ENCODE measurements at regions not wholly inside any gene's neighbourhood (a gene's known extent, or its start where the extent isn't known, plus 50 kb on each side); places are given as distances from the start of the nearest gene placed in this dataset.
"Not testable (repeated sequence)": the region's sequence is repeated elsewhere in the genome, so short reads cannot be mapped to it uniquely, and the experiment has no call there.

DNA sequence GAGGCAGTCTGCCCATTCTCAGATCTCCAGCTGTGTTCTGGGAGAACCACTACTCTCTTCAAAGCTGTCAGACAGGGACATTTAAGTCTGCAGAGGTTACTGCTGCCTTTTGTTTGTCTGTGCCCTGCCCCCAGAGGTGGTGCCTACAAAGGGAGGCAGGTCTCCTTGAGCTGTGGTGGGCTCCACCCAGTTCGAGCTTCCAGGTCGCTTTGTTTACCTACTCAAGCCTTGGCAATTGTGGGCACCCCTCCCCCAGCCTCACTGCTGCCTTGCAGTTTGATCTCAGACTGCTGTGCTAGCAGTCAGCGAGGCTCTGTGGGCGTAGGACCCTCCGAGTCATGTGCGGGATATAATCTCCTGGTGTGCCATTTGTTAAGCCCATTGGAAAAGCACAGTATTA, 640.9 kb upstream of the SYNCRIP start:
- H3K9me3 ChIP-seq (ENCODE audit: control insufficient read depth, insufficient read depth, low read length); H3K36me3 ChIP-seq (ENCODE audit: insufficient read depth, low read length); H3K9ac ChIP-seq (ENCODE audit: low read depth, low read length); H3K4me1 ChIP-seq (ENCODE audit: insufficient read depth, low read length): not testable (repeated sequence)

DNA sequence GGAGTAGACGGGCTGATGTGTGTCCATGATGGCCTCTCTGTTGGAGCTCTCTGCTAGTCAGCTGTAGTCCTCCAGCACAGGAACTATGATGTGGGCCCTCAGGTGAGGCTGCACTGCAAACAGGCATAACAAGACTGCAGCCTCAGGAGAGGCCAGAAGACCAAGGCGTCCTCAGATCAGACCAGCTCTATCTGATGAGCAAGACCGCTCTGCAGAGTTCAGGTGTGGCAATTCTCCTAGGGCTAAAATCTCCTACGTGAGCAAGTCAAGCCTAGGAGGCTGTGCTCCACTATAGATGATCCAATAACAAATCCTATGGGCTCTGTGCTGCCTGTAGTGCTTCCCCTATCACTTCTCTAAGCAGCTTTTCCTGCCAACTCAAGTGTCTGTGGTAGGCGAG, 633.4 kb upstream of the SYNCRIP start:
- H3K36me3 ChIP-seq (ENCODE audit: insufficient read depth, low read length): no peaks in the 10 kb centered on the region
- H3K9ac ChIP-seq (ENCODE audit: low read depth, low read length): no peak overlapping the region
- no peaks in the 10 kb centered on the region for H3K4me1 ChIP-seq (ENCODE audit: insufficient read depth, low read length)
- no peaks in the 10 kb centered on the region for H3K9me3 ChIP-seq (ENCODE audit: control insufficient read depth, insufficient read depth, low read length)

DNA sequence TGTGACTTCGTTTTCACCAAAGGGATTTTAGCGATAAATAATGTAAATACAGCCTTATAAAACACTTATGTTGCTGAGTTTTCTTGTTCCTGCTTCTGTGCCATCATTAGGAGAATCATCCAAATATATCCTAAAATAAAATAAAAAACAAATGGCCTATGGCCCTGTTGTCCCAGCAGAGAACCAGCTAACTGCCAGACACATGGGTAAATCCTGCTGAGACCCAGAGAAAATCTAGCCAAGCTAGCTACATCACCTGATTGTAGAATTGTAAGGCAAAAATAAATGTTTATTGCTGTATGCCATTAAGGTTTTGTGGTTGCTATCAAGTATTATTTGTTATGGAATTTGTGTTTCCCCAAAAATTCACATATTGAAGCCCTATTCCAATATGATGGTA, 631.2 kb upstream of the SYNCRIP start:
- no peaks in the 10 kb centered on the region for H3K9me3 ChIP-seq (ENCODE audit: control insufficient read depth, insufficient read depth, low read length)
- H3K4me1 ChIP-seq (ENCODE audit: insufficient read depth, low read length): no peaks in the 10 kb centered on the region
- no peaks in the 10 kb centered on the region for H3K36me3 ChIP-seq (ENCODE audit: insufficient read depth, low read length)
- no peak overlapping the region for H3K9ac ChIP-seq (ENCODE audit: low read depth, low read length)

DNA sequence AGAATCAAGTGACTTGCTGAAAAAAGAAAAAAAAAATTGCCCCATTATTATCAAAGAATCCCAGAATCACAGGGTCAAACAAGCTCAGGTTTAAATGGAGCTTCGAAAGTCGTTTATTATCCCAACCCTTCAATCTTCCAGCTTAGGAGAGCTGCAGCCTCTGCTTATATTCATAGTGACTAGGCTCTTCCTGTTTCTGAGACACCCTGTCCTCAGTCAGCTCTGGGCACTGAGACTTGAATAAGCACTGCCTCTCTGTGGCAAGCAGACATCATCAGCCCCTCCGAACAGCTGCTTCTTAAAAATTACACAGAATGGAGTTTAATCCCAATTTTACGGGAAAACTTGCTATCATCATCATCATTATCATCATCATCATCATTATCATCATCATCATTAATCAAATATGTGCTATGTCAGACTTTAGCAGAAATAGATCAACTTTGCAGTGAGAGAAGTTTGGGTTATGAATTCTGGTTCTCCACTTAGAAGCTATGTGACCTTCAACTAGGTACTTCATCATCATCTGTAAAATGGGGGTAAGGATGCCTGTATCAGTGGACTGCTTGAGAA, 614.0 kb upstream of the SYNCRIP start:
- H3K9ac ChIP-seq (ENCODE audit: low read depth, low read length): no peak overlapping the region
- H3K4me1 ChIP-seq (ENCODE audit: insufficient read depth, low read length): no peaks in the 10 kb centered on the region
- H3K36me3 ChIP-seq (ENCODE audit: insufficient read depth, low read length): no peaks in the 10 kb centered on the region
- no peaks in the 10 kb centered on the region for H3K9me3 ChIP-seq (ENCODE audit: control insufficient read depth, insufficient read depth, low read length)

DNA sequence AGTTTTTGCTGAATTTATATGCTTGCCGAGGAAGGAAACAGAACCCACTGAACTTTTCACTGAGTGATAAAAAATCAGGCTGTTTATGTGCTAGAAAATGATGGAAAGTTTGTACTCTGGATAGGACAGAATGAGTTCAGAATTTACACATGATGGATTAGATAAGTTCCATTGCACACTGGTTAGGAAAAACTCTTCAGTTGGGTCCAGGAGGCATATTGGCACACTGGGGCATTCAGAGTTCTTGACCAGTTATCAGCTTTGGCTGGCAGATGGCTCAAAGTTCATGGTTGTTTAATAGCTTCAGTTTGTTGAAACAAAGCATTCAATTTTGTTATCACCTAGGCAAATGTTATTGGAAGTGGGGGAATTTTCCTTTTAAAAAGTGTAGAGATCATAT, 613.3 kb upstream of the SYNCRIP start:
- Histone ChIP-seq H3K4me1 (ENCODE audit: insufficient read depth, low read length) (no peaks in the 10 kb centered on the region), H3K36me3 (ENCODE audit: insufficient read depth, low read length) (no peaks in the 10 kb centered on the region), H3K9ac (ENCODE audit: low read depth, low read length) (no peak overlapping the region), H3K9me3 (ENCODE audit: control insufficient read depth, insufficient read depth, low read length) (no peaks in the 10 kb centered on the region)

DNA sequence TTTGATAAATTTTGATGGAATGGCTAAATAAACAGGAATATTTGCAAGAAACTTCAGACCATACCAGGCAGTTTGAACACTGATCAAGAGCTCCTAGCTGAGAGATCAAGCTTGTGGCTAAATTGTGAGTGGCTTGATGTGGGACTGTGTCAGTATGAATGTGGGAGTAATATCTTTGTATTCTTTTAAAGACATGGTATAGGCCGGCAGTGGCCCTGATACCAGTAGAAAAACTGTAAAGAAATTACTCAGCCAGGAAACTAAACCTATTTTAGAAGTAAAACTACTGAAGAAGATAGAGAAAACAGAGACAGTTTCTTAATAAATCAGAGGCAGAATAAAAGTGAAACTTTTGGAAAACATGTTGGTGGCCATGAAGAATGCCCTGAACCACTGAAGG, 608.4 kb upstream of the SYNCRIP start:
- Histone ChIP-seq H3K9me3 (ENCODE audit: control insufficient read depth, insufficient read depth, low read length) (no peaks in the 10 kb centered on the region), H3K4me1 (ENCODE audit: insufficient read depth, low read length) (no peaks in the 10 kb centered on the region), H3K9ac (ENCODE audit: low read depth, low read length) (no peak overlapping the region), H3K36me3 (ENCODE audit: insufficient read depth, low read length) (no peaks in the 10 kb centered on the region)

DNA sequence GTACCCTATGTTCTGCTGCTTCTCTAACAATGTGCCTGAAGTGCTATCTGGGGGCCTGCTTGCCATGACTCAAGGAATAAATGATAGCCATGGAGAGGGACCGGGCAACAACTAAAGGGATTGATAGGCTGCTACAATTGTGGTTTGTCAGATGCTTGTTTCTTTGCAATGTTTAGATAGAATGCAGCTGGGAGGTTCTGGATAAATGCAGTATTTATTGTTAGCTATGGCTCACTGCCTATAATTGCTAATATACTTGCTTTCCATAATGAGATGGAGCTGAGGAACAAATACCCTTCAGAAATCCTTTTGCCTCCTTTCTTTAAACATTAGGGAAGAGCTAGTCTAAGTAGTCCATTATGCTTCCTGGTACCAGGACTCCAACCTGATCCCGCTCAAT, 575.2 kb upstream of the SYNCRIP start:
- Histone ChIP-seq H3K4me1 (ENCODE audit: insufficient read depth, low read length) (no peaks in the 10 kb centered on the region), H3K9me3 (ENCODE audit: control insufficient read depth, insufficient read depth, low read length) (no peaks in the 10 kb centered on the region), H3K9ac (ENCODE audit: low read depth, low read length) (no peak overlapping the region), H3K36me3 (ENCODE audit: insufficient read depth, low read length) (no peaks in the 10 kb centered on the region)

DNA sequence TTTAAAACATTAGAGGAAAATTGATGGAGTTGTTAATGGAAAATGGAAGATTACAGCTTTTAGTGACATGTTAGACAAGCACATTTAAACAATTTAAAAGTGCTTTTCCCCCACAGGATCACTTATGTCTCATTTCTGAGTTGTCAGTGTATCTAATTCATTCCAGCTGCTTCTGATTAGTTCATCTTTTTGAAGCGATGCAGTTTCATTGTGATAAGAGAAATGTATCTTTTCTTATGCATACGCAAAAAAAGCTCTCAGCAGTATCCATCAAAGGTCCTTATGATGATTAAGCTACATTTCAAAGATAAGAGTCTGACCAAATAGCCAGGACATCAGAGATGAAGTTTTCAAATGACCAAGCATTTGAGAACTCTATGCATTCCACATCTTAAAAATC, 572.6 kb upstream of the SYNCRIP start:
- H3K36me3 ChIP-seq (ENCODE audit: insufficient read depth, low read length): no peaks in the 10 kb centered on the region
- H3K9me3 ChIP-seq (ENCODE audit: control insufficient read depth, insufficient read depth, low read length): no peaks in the 10 kb centered on the region
- H3K4me1 ChIP-seq (ENCODE audit: insufficient read depth, low read length): no peaks in the 10 kb centered on the region
- H3K9ac ChIP-seq (ENCODE audit: low read depth, low read length): no peak overlapping the region

DNA sequence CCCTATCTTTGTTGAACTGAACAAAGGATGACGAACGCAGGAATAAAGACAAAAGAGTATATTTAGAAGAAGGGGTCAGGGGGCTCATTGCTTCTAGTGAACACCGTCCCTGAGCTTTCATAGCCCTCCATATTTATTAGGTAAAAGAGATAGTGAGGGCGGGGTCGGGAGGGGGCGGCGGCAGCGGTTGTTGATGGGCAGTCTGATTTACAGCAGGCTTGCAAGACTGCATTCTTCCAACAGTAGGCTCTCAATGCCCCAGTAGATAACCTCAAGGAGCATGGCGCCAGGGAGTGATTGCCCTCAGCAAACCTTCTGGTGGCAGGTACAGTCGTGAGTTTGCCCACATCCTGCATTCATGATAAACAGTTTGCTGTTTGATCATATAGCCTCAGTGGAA, 563.3 kb upstream of the SYNCRIP start:
- Histone ChIP-seq H3K9me3 (ENCODE audit: control insufficient read depth, insufficient read depth, low read length) (peaks cover 3% of the 10 kb centered on the region; the same call in 1 of the 2 replicates), H3K36me3 (ENCODE audit: insufficient read depth, low read length) (no peaks in the 10 kb centered on the region), H3K4me1 (ENCODE audit: insufficient read depth, low read length) (no peaks in the 10 kb centered on the region; the same call in 1 of the 2 replicates), H3K9ac (ENCODE audit: low read depth, low read length) (no peak overlapping the region)

DNA sequence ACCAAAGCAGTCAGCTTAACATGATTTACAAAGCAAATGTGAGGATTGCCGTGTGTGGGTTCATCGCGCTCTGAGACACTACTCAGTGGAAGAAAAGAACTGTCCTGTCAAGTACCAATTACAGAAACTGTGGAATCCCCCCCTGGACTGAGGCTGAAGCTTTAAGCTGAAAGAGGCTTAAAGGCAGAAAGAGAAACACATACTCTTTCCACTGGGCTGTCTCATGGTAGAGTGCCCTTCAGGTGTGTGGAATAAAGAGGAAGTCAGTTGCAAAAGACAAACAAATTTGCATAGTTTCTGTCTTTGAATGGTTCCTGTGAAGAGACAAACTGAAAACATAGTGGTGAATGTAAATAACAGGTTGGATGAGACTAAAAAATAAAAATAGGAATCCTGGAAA, 560.4 kb upstream of the SYNCRIP start:
- Histone ChIP-seq H3K9me3 (ENCODE audit: control insufficient read depth, insufficient read depth, low read length) (peaks cover 3% of the 10 kb centered on the region; the same call in 1 of the 2 replicates), H3K36me3 (ENCODE audit: insufficient read depth, low read length) (no peaks in the 10 kb centered on the region), H3K9ac (ENCODE audit: low read depth, low read length) (no peak overlapping the region), H3K4me1 (ENCODE audit: insufficient read depth, low read length) (no peaks in the 10 kb centered on the region; the same call in 1 of the 2 replicates)

DNA sequence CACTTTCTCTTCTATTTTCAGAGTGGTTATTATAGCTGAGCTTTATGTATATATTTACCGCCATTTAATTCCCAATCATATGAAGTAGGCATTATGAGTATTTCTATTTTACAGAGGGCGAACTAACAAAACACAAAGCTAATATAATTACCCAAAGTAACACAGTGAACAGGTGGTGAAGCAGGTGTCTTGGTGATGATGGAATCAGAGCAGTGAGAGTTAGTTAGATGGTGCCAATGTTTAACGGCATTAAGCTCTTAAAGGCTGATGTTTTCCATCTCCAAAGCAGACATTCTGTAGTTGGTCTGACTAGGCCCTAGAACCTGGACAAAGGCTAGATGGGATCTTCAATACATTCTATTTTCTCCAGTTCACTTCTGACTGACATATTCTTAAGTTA, 551.1 kb upstream of the SYNCRIP start:
- no peak overlapping the region for H3K9ac ChIP-seq (ENCODE audit: low read depth, low read length)
- no peaks in the 10 kb centered on the region for H3K9me3 ChIP-seq (ENCODE audit: control insufficient read depth, insufficient read depth, low read length)
- H3K36me3 ChIP-seq (ENCODE audit: insufficient read depth, low read length): no peaks in the 10 kb centered on the region
- H3K4me1 ChIP-seq (ENCODE audit: insufficient read depth, low read length): peaks cover 6% of the 10 kb centered on the region; the same call in 1 of the 2 replicates

DNA sequence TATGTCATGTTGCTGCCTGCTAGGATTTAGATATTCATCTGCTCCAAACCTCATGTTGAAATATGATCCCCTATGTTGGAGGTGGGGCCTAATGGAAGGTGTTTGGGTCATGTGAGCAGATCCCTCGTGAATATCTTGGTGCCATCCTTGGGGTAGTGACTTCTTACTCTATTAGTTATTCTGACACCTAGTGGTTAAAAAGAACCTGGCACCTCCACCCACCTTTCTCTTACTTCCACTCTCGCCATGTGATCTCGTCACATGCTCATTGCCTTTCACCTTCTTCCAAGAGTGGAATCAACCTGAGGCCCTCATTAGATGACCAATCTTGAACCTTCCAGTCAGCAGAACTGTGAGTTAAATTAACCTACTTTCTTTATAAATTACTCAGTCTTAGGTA, 549.4 kb upstream of the SYNCRIP start:
- Histone ChIP-seq H3K9ac (ENCODE audit: low read depth, low read length) (no peak overlapping the region), H3K4me1 (ENCODE audit: insufficient read depth, low read length) (peaks cover 6% of the 10 kb centered on the region; the same call in 1 of the 2 replicates), H3K36me3 (ENCODE audit: insufficient read depth, low read length) (no peaks in the 10 kb centered on the region), H3K9me3 (ENCODE audit: control insufficient read depth, insufficient read depth, low read length) (no peaks in the 10 kb centered on the region)

DNA sequence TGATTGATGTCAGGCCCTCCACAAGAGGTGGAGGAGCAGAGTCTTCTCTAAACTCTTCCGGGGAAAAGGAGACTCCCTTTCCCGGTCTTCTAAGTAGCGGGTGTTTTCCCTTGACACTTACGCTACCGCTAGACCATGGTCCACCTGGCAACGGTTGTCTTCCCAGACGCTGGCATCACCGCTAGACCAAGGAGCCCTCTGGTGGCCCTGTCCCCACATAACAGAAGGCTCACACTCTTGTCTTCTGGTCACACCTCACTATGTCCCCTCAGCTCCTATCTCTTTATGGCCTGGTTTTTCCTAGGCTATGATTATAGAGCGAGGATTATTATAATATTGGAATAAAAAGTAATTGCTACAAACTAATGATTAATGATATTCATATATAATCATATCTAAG, 532.5 kb upstream of the SYNCRIP start:
- not testable (repeated sequence) for H3K9me3 ChIP-seq (ENCODE audit: control insufficient read depth, insufficient read depth, low read length); H3K4me1 ChIP-seq (ENCODE audit: insufficient read depth, low read length); H3K9ac ChIP-seq (ENCODE audit: low read depth, low read length); H3K36me3 ChIP-seq (ENCODE audit: insufficient read depth, low read length)

DNA sequence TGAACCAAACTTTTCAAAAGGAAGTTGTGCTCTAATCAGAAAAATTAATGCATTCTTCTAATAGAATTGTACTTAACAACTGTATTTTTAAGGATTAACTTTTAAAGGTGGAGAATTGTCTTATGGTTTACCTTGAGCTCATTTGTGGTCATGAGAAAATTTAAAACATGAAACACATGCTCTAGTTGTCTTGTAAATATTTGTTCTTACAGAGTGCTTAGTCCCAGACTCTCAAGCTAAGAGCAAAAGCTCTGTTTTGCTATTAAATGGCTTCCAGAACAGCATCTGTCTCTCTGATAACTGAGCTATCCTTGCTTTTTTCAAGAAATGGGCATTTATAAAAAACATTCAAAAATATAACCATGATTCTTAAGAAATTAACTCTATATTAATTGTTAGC, 512.2 kb upstream of the SYNCRIP start:
- no peaks in the 10 kb centered on the region for H3K9me3 ChIP-seq (ENCODE audit: control insufficient read depth, insufficient read depth, low read length)
- H3K4me1 ChIP-seq (ENCODE audit: insufficient read depth, low read length): 0 out of 2 replicates have a peak, but pooled peaks cover 10% of the 10 kb centered on the region
- no peak overlapping the region for H3K9ac ChIP-seq (ENCODE audit: low read depth, low read length)
- H3K36me3 ChIP-seq (ENCODE audit: insufficient read depth, low read length): no peaks in the 10 kb centered on the region

DNA sequence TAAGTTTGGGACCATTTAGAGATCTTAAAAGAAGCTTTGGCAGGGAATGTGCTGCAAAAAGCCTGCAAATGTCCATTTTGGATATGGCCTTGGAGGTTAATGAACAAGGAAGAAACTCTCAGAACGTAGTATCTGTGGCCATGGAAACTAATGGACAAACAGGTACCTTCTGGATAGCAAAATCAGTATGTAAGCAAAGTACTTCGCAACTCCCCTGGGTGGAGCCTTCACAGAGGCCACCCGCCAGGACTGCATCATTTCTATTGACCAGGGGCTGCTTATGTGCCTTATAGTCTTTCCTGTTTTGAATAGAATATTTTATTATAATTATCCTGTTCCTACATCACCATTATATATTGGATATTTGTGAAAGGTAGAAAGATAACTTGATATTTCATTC, 510.8 kb upstream of the SYNCRIP start:
- H3K36me3 ChIP-seq (ENCODE audit: insufficient read depth, low read length): no peaks in the 10 kb centered on the region
- no peaks in the 10 kb centered on the region for H3K9me3 ChIP-seq (ENCODE audit: control insufficient read depth, insufficient read depth, low read length)
- 0 out of 2 replicates have a peak, but pooled peaks cover 10% of the 10 kb centered on the region for H3K4me1 ChIP-seq (ENCODE audit: insufficient read depth, low read length)
- H3K9ac ChIP-seq (ENCODE audit: low read depth, low read length): no peak overlapping the region

DNA sequence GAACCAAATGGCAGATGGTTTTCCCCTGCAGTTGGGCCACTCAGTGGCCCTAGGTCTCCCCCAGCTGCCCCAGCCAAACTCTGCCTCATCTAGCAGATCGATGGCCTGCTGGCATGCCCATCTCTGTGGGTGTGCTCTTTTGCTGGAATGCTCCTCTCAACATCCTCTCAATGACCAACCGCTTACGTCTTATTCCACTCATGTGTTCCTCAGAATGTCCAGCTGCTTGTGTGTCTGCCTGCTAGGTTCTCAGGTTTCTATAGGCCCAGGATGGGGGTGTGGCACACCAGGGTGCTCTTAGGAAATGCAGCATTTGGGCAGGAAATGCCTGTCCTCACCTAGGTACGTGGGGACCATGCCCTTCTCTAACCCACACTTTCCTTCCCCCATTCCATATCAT, 509.9 kb upstream of the SYNCRIP start:
- Histone ChIP-seq H3K9me3 (ENCODE audit: control insufficient read depth, insufficient read depth, low read length) (no peaks in the 10 kb centered on the region), H3K4me1 (ENCODE audit: insufficient read depth, low read length) (0 out of 2 replicates have a peak, but pooled peaks cover 10% of the 10 kb centered on the region), H3K9ac (ENCODE audit: low read depth, low read length) (no peak overlapping the region), H3K36me3 (ENCODE audit: insufficient read depth, low read length) (no peaks in the 10 kb centered on the region)

Data from ES-I3 (cell line).